Inflammatory macrophage treated with lipopolysaccharide for 1 hour (primary cell): ENCODE measurements at regions not wholly inside any gene's neighbourhood (a gene's known extent, or its start where the extent isn't known, plus 50 kb on each side); places are given as distances from the start of the nearest gene placed in this dataset.
"Not testable (repeated sequence)": the region's sequence is repeated elsewhere in the genome, so short reads cannot be mapped to it uniquely, and the experiment has no call there.

Source experiments
- DNase-seq, 2 donors: peaks; one replicate each; pipeline ENCODE4 v3.0.0-alpha.2; 2020 to 2022

GRCh38 chr13:69264362-69265334 is 843.0 kb upstream of the ATXN8OS start:
- no peak for DNase-seq

GRCh38 chr13:69243366-69243765 is 864.3 kb upstream of the ATXN8OS start:
- no peak for DNase-seq

DNA sequence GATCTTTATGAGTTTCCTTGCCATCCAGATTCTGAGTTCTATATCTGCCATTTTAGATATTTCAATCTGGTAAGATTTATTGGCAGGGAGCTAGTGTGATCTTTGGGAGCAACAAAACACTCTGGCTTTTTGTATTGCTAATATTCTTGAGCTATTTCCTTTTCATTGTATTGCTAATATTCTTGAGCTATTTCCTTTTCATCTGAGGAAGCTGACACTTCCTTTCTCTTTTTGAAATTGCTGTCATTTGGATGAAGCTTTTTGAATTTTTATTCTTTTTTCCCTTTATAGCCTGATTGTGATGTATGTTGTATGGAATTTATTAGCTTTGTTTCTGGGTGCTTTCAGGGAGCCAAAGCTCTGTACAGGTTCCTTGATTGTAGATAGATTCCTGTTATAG is 873.5 kb upstream of the ATXN8OS start:
- no peak for DNase-seq

GRCh38 chr13:69226427-69226826 is 881.2 kb upstream of the ATXN8OS start:
- no peak for DNase-seq

GRCh38 chr13:69221633-69222498 is 885.8 kb upstream of the ATXN8OS start:
- not testable (repeated sequence) for DNase-seq

- no peak for DNase-seq
These were observed 894.2 kb upstream of the ATXN8OS start for GRCh38 chr13:69213396-69213795.

DNA sequence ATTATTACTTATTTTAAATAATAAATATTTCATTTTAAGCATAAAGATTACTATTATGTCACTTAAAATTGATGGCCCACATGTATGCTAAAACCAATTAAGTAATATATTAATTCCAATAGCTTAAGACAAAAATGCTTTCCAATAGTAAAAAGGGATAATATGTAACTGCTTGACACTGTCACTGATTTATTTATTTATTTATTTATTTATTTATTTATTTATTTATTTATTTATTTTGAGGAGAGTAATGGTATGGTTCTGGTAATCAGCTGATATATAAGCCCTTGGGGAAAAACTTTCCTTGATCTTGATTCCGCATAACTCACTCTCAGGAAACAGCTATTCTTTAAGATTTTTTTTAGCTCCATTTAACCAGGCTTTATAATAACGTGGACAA is 903.0 kb upstream of the ATXN8OS start:
- no peak for DNase-seq

DNA sequence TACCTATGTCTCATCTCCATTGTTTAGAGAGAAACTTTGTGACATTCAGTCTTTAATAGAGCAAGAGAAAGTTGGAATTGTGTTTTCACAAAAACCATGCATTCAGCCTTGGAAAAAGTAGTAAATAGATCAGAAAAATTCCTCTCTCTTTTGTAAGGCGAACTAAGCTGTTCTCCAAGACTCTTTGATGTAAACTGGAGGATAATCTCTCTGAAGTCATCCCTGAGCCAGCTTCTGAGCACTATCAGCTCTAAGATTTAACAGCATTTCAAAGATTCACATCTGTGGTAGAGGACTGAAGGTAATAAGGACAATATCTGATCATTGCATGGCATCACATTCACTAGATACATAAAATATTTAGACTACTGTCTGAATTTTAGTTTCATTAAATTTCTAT is 904.6 kb upstream of the ATXN8OS start:
- no peak for DNase-seq

GRCh38 chr13:69199664-69200063 is 908.0 kb upstream of the ATXN8OS start:
- no peak for DNase-seq

GRCh38 chr13:69198706-69199105 is 908.9 kb upstream of the ATXN8OS start:
- no peak for DNase-seq

DNA sequence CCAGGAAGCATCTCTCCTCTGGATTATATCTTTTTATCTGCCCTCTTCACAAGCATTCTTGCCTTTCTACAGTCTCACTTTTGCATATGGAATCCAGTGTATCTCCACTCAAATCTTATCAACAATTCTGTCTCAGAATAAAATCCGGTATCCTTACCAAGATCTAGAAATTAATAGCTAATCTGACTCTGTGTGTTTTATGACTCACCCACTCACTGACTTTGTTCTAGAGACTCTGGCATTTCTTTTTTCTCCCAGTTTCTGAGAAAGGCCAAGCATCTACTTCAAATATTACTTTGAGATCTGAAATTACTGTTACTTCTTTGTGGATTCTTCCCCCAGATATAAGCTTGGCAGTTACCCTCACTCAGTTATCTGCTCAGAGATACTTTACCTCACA is 913.5 kb upstream of the ATXN8OS start:
- DNase-seq, result no peak

GRCh38 chr13:69180034-69180433 is 927.6 kb upstream of the ATXN8OS start:
- no peak for DNase-seq

GRCh38 chr13:69178000-69178399 is 929.6 kb upstream of the ATXN8OS start:
- DNase-seq, result no peak

- no peak for DNase-seq
These were observed 939.2 kb upstream of the ATXN8OS start for GRCh38 chr13:69168436-69168835.

DNA sequence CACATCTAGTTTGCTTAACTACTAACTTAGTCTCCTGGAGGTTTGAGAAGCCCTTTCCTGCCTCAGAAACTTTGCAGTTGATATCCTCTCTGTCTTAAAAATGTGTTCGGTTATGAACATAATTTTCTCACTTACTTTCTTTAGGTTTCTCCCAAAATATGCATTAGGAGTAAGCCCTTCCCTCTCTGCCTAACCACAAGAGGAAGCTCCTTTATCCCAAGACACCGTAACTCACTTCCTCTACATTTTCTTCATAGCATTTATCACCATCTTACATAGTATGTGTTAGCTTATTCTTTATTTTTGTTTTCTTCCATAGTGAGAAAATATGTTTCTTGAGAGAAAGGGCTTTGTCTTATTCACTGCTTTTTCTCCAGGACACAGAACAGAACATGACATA is 952.5 kb upstream of the ATXN8OS start:
- no peak for DNase-seq

GRCh38 chr13:69142101-69142500 is 965.5 kb upstream of the ATXN8OS start:
- no peak for DNase-seq

- no peak for DNase-seq
These were observed 982.6 kb upstream of the ATXN8OS start for GRCh38 chr13:69124996-69125395.

- no peak for DNase-seq
These were observed 997.6 kb upstream of the ATXN8OS start for GRCh38 chr13:69109891-69110525.

DNA sequence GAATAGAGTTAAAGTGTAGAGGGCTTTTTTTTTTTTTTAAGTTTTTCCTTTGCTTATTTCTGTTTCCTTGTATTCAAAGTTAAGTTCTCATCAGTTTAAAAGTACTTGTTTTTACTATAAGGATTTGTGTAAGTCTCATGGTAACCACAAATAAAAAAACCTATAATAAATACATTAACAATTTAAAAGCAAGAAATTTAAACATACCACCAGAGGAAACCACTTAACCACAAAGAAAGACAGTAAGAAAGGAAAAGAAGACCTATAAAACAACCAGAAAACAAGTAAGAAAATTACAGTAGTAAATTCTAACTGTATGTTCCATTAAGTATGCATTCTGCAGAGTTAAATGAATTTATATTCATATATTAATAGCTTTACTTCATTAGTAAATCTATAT is 999.1 kb upstream of the ATXN8OS start:
- DNase-seq, result no peak

DNA sequence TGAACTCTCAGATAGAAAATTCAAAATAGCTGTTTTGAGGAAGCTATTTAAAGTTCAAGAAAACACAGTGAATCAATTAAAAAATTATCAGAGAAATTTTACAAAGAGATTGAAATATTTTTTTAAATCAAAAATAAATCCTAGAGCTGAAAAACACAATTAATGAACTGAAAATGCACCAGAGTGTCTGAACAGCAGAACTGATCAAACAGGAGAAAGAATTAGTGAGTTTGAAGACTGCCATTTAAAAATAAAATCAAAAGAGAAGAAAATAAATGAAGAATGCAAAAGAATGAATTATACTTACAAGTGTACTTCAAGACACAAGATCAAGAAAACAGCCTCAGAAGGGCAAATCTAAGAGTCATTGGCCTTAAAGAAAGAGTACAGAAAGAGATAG is 1000.2 kb upstream of the ATXN8OS start:
- DNase-seq, result no peak

GRCh38 chr13:69101841-69102240 is 1005.8 kb upstream of the ATXN8OS start:
- no peak for DNase-seq

- no peak for DNase-seq
These were observed 1013.1 kb upstream of the ATXN8OS start for GRCh38 chr13:69094485-69094884.

GRCh38 chr13:69092615-69093322 is 1014.9 kb upstream of the ATXN8OS start:
- no peak for DNase-seq
